ENCODE measurements at regions not wholly inside any gene's neighbourhood (a gene's known extent, or its start where the extent isn't known, plus 50 kb on each side); places are given as distances from the start of the nearest gene placed in this dataset.

DNA sequence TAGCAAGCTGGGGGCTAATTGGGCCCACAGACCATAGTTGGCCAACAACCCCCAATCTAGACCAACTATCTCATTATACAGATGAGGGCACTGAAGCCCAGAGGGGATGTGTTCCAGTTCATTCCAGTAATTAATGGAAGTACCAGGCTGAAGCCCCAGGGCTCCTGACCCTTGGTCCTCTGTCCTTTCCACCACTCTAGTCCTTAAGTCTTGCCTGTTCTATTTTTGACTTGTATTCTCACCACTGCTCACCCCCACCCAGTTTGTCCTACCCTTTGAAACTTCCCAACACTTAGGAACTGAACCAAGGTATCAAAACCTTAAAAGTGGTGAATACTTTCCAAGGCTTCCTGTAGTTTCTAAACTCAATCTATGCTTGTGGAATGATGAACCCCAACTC, 407.4 kb downstream of the ENC1 start:
- no peak for TF ChIP-seq POLR2A (IDR thresholded peaks at IDR 0.05; ENCODE audit: low read depth, low read length)
- TF ChIP-seq, protein P1, sequence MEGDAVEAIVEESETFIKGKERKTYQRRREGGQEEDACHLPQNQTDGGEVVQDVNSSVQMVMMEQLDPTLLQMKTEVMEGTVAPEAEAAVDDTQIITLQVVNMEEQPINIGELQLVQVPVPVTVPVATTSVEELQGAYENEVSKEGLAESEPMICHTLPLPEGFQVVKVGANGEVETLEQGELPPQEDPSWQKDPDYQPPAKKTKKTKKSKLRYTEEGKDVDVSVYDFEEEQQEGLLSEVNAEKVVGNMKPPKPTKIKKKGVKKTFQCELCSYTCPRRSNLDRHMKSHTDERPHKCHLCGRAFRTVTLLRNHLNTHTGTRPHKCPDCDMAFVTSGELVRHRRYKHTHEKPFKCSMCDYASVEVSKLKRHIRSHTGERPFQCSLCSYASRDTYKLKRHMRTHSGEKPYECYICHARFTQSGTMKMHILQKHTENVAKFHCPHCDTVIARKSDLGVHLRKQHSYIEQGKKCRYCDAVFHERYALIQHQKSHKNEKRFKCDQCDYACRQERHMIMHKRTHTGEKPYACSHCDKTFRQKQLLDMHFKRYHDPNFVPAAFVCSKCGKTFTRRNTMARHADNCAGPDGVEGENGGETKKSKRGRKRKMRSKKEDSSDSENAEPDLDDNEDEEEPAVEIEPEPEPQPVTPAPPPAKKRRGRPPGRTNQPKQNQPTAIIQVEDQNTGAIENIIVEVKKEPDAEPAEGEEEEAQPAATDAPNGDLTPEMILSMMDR (IDR thresholded peaks at IDR 0.05; ENCODE audit: extremely low read depth in 1 of 2, insufficient read depth in 1 of 2, low read depth in 1 of 2, low read length in 2 of 2): no peak
- TF ChIP-seq GATA2 (IDR thresholded peaks at IDR 0.05; ENCODE audit: insufficient read depth, insufficient read length, low read depth, low read length): no peak
- TF ChIP-seq FOS (IDR thresholded peaks at IDR 0.05; ENCODE audit: borderline replicate concordance, insufficient read depth, low read length): no peak

All from endothelial cell of umbilical vein (primary cell).